ENCODE measurements at regions not wholly inside any gene's neighbourhood (a gene's known extent, or its start where the extent isn't known, plus 50 kb on each side); places are given as distances from the start of the nearest gene placed in this dataset.

DNA sequence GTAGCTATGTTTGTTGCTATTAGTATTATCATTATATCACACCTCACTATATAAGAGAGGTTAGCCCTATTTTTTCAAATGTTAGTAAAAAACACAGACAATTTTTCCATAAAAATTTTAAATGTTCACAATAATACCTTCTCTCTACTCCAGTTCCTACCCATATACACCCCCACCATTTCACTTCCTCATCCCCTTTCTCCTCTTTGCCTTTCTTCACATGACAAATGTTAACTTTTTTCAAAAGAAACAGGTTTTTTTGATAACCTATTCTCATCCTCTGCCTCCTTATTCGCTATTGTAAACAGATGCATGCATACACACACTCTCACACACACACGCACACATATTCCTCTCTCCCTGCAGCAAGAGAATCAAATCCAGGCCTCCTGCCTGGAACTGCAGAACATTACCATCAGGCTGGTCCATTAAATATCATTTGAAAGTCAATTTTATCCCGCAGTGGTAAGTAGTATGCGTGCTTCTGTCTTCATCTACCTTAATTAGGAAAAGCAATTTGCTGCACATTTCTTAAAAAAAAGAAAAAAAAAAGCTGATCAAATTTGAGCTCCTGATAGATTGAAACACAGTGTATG lies 55.5 kb downstream of the MID1IP1 start:
- Histone ChIP-seq H3K4me3 (no peak overlapping the region), H3K4me1 (ENCODE audit: control insufficient read depth in 1 of 2, low read depth in 2 of 2) (no peaks in the 10 kb centered on the region), H3K27ac (no peak overlapping the region), H3K27me3 (replicated peaks; ENCODE audit: insufficient read depth) (no peaks in the 10 kb centered on the region), H3K36me3 (no peaks in the 10 kb centered on the region), H3K9me3 (no peaks in the 10 kb centered on the region)
- ATAC-seq (ENCODE audit: insufficient number of reproducible peaks, low FRiP score, low read depth) (no peak), DNase-seq (ENCODE audit: low spot score) (no peak)
- TF ChIP-seq, protein P1, sequence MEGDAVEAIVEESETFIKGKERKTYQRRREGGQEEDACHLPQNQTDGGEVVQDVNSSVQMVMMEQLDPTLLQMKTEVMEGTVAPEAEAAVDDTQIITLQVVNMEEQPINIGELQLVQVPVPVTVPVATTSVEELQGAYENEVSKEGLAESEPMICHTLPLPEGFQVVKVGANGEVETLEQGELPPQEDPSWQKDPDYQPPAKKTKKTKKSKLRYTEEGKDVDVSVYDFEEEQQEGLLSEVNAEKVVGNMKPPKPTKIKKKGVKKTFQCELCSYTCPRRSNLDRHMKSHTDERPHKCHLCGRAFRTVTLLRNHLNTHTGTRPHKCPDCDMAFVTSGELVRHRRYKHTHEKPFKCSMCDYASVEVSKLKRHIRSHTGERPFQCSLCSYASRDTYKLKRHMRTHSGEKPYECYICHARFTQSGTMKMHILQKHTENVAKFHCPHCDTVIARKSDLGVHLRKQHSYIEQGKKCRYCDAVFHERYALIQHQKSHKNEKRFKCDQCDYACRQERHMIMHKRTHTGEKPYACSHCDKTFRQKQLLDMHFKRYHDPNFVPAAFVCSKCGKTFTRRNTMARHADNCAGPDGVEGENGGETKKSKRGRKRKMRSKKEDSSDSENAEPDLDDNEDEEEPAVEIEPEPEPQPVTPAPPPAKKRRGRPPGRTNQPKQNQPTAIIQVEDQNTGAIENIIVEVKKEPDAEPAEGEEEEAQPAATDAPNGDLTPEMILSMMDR (IDR thresholded peaks at IDR 0.05): no peak

DNA sequence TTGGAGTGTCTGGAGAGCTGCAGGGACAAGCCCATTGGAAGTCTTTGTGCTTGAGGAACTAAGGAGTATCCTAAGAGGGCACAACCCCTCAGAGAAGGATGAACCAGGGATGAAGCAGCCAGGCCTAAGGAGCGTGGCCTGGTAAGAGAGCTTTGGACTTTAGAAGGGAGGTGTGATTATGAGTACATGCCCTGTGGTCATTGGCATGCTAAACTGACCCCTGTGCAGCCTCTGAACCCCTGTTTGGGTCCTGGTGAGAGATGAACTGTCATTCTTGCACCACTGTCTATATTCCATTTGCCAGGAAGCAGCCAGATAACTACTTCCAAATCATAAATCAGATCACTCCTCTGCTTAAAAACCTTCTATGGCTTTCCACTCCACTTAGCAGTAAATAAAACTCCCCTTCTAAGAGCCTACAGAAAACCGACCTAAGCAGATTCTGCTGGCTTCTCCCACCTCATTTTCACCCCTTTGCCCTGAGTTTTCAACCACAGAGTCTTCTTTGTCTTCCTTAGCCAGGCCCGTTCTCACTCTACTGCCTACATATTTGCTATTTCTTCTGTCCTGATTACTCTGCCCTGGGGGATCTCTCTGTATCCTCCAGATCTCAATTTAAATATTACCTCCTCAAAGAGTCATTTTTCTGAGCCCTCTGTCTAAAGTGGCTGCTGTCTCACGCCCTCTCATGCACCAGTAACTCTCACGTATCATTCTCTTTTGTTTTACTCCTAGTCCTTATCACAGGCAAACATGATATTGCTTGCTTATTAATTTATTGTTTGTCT lies 56.7 kb downstream of the MID1IP1 start:
- DNase-seq (ENCODE audit: low spot score): no peak
- Histone ChIP-seq H3K27ac (no peak overlapping the region), H3K4me1 (ENCODE audit: control insufficient read depth in 1 of 2, low read depth in 2 of 2) (peaks cover 0 to under 1% of the 10 kb centered on the region in 2 donors), H3K27me3 (replicated peaks; ENCODE audit: insufficient read depth) (no peaks in the 10 kb centered on the region), H3K36me3 (no peaks in the 10 kb centered on the region), H3K4me3 (no peak overlapping the region), H3K9me3 (no peaks in the 10 kb centered on the region)
- ATAC-seq (ENCODE audit: insufficient number of reproducible peaks, low FRiP score, low read depth): no peak
- TF ChIP-seq, protein P1 (IDR thresholded peaks at IDR 0.05): no peak

DNA sequence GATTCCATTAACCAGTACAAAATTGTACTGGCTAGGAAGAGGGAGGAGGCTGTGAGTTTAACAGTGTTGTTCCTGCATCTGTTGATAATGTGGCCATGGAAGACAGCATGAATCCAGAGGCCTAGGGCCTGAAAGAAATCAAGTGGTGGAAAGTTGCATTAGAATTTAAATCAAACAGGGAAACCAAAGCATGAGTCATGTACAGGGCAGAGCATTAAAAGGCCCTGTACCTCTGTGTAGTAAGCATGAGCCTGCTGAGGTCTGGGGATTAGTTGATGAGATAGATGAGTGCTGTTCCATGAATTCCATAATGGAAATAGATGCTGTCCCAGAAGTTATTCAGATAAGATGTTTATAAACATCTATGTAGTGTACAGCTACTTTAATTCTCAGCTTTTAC lies 58.3 kb downstream of the MID1IP1 start:
- TF ChIP-seq, protein P1 (IDR thresholded peaks at IDR 0.05): no peak
- Histone ChIP-seq H3K4me1 (ENCODE audit: control insufficient read depth in 1 of 2, low read depth in 2 of 2) (peaks cover 0 to 16% of the 10 kb centered on the region in 2 donors), H3K27me3 (replicated peaks; ENCODE audit: insufficient read depth) (no peaks in the 10 kb centered on the region), H3K27ac (no peak overlapping the region), H3K4me3 (no peak overlapping the region), H3K36me3 (no peaks in the 10 kb centered on the region), H3K9me3 (no peaks in the 10 kb centered on the region)
- DNase-seq (ENCODE audit: low spot score) (no peak), ATAC-seq (ENCODE audit: insufficient number of reproducible peaks, low FRiP score, low read depth) (no peak)

DNA sequence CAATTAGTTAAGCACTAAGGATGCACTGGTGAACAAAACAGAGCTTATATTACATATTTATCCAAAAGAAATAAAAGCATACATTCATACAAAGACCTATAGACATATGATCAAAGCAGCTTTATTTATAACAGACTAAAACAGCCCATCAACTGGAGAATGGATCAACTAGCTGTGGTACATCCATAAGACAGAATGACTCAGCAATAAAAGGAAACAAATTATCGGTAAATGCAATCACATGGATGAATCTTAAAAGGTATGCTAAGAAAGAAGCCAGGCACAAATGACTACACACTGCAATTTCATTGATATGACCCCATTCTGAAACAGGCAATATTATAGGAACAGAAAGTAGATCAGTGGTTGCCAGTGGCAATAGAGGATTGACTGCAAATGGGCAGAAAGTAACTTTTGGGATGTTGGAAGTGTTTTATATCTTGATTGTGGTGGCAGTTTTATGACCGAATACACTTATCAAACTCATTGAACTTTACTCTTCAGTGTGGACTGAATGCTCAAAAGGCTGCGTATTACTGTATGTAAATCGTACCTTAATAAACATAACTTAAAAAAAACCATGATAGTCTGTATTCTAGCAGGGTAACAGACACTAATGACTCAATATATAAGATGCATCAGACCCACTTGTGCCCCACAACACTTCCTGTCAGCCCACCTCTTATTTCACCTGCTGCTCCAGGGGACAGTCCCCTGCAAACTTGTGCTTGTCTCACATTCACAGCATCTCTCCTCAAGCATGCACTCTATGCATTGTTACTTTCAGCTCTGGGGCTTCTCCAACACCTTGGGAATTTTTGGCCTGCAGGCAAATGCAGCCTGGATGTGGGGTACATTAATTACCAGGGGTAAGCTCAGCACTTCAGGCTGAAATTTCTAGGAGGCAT lies 59.1 kb downstream of the MID1IP1 start:
- ATAC-seq (ENCODE audit: insufficient number of reproducible peaks, low FRiP score, low read depth) (no peak), DNase-seq (ENCODE audit: low spot score) (no peak)
- H3K27me3 ChIP-seq (replicated peaks; ENCODE audit: insufficient read depth): no peaks in the 10 kb centered on the region
- H3K36me3 ChIP-seq: no peaks in the 10 kb centered on the region
- TF ChIP-seq, protein P1 (IDR thresholded peaks at IDR 0.05): no peak
- peaks cover 0 to 19% of the 10 kb centered on the region in 2 donors for H3K4me1 ChIP-seq (ENCODE audit: control insufficient read depth in 1 of 2, low read depth in 2 of 2)
- no peaks in the 10 kb centered on the region for H3K9me3 ChIP-seq
- no peak overlapping the region for H3K4me3 ChIP-seq
- no peak overlapping the region for H3K27ac ChIP-seq

DNA sequence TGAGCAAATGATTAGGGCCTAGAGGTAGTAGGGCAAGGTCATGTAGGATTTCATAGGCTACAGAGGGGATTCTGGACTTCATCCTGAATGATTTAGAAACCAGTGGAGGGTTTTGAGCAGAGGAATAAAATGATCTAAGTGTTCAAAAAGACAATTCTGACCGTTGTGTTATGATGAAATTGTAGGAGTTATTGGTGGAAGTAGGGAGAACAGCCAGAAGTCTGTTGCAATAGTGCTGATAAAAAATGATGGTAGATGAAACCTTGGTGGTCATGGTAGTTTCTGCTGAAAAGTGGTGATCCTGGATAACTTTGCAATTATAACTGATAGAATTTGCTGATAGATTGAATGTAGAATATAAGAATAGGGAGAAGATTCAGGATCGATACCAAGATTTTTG lies 60.2 kb downstream of the MID1IP1 start:
- H3K36me3 ChIP-seq: no peaks in the 10 kb centered on the region
- ATAC-seq (ENCODE audit: insufficient number of reproducible peaks, low FRiP score, low read depth): no peak
- no peak overlapping the region for H3K27ac ChIP-seq
- peaks cover 0 to 19% of the 10 kb centered on the region in 2 donors for H3K4me1 ChIP-seq (ENCODE audit: control insufficient read depth in 1 of 2, low read depth in 2 of 2)
- no peaks in the 10 kb centered on the region for H3K27me3 ChIP-seq (replicated peaks; ENCODE audit: insufficient read depth)
- no peak for DNase-seq (ENCODE audit: low spot score)
- H3K9me3 ChIP-seq: no peaks in the 10 kb centered on the region
- TF ChIP-seq, protein P1 (IDR thresholded peaks at IDR 0.05): no peak
- H3K4me3 ChIP-seq: no peak overlapping the region
